GM19468 (cell line): ENCODE measurements at regions not wholly inside any gene's neighbourhood (a gene's known extent, or its start where the extent isn't known, plus 50 kb on each side); places are given as distances from the start of the nearest gene placed in this dataset.
"Not testable (repeated sequence)": the region's sequence is repeated elsewhere in the genome, so short reads cannot be mapped to it uniquely, and the experiment has no call there.

Experiments
- ATAC-seq: cut with Tn5 transposase; IDR thresholded peaks from one replicate; pipeline ENCODE4 v1.9.1; 2021; ENCODE audit warnings: mild to moderate bottlenecking, moderate library complexity, moderate number of reproducible peaks; ENCODE audit not compliant: unreplicated experiment; ENCODE audit errors: extremely low read depth

DNA sequence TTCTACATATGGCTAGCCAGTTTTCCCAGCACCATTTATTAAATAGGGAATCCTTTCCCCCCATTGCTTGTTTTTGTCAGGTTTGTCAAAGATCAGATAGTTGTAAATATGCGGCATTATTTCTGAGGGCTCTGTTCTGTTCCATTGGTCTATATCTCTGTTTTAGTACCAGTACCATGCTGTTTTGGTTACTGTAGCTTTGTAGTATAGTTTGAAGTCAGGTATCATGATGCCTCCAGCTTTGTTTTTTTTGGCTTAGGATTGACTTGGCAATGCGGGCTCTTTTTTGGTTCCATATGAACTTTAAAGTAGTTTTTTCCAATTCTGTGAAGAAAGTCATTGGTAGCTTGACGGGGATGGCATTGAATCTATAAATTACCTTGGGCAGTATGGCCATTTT lies 60.0 kb upstream of the GPC3 start:
- ATAC-seq = not testable (repeated sequence)

DNA sequence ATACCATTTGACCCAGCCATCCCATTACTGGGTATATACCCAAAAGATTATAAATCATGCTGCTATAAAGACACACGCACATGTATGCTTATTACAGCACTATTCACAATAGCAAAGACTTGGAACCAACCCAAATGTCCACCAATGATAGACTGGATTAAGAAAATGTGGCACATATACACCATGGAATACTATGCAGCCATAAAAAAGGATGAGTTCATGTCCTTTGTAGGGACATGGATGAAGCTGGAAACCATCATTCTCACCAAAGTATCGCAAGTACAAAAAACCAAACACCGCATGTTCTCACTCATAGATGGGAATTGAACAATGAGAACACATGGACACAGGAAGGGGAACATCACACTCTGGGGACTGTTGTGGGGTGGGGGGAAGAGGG lies 81.7 kb upstream of the GPC3 start:
- not testable (repeated sequence) for ATAC-seq

DNA sequence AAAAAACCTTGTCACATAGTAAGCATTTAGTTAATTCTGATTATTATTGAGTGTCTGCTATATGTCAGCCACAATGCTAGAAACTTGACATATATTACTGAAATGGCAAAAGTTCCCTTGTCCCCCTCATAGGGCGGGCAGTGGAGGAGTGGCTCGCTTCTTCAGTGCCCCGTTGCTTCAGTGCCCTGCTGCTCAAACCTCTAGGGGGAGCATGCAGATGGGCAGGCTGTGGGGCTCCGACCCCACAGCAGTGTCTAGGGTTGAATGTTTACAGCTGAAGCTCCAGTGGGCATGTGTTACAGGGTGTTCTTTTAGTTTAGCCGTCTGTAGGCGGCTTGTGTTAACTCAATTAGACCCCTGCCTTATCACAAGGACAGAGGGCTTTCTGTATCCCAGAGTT lies 86.5 kb upstream of the GPC3 start:
- ATAC-seq = not testable (repeated sequence)

DNA sequence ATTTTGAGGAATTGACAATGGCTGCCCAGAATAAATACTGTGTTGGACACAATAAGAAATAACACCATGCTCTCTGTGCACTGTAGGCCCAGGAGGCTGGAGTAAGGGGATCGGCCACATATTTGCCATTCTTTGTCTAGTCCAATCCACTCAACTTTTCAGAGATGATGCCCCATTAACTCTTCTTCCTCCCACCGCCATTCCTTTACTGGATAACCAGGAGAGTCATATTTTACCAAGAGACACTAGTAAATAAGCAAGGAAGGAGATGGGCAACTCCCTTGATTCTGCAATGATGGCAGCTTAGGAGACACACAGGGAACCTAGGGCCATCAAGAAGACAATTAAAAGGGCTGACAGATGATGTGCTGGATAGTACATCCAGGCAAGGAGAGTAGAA lies 87.9 kb upstream of the GPC3 start:
- ATAC-seq = no peak

DNA sequence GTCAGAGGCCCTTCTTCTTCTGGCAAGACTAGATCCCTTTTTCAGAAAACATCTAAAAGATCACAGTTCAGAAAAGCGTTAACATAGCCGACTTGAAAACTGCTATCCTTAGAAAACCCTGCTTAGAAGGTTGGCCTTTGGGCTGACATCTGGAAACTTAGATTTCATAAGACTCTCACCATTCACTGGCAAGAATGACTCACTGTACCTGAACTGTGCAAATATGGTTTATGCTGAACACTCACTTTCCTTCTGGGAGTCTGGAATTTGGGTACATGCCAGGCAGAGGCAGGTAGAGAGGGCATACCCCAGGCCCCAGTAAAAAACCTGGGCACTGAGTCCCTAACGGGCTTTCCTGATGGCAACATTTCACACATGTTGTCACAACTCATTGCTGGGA lies 88.8 kb upstream of the GPC3 start:
- ATAC-seq = no peak

DNA sequence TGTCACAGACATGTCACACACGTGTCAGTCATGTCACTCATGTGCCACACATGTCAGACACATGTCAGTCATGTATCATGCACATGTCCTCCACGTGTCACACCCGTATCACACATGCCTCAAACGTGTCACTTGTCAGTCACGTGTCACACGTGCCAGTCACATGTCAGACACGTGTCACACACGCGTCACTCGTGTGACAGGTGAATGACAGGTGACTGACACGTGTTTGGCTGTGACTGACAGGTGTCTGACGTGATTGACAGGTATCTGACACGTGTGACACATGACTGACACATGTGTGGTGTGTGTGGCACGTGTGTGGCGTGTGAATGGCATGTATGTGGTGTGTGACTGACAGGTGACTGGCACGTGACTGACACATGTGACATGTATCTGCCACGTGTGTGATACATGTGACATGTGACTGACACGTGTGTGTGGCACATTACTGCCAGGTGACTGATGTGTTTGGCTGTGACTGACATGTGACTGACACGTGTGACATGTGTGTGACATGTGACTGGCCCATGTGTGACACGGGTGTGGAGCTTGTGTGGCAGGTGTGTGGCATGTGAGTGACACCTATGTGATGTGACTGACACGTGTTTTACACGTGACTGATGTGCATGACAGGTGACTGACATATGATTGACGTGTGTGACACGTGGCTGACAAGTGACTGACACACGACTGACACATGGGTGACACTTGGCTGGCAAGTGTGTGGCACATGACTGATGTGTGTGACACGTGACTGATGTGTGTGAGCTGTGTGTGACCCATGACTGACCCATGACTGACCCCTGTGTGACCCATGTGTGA lies 90.7 kb upstream of the GPC3 start:
- ATAC-seq = no peak

DNA sequence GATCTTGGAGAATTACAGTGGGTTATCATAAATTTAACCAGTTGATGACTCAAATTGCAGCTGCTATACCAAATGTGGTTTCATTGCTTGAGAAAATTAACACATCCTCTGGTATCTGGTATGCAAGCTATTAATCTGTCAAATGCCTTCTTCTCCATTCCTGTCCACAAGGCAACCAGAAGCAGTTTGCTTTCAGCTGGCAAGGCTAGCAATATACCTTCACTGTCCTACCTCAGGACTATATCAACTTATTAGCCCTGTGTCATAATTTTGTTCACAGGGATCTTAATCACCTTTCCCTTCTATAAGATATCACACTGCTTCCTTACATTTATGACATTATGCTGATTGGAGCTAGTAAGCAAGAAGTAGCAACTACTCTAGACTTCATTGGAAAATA lies 110.0 kb upstream of the GPC3 start:
- ATAC-seq = no peak

DNA sequence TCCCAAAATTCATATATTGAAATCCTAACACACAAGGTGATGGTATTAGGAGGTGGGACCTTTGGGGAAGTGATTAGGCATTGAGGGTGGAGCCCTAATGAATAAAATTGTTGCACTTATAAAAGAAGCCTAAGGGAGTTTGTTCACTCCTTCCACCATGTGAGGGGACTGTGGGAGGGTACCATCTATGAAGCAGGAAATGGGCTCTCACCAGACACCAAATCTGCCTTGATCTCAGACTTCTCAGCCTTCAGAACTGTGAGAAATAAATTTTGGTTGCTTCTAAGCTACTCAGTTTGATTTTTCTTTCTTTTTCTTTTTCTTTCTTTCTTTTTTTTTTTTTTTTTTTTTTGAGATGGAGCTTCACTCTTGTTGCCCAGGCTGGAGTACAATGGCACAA lies 116.2 kb upstream of the GPC3 start:
- ATAC-seq = no peak

DNA sequence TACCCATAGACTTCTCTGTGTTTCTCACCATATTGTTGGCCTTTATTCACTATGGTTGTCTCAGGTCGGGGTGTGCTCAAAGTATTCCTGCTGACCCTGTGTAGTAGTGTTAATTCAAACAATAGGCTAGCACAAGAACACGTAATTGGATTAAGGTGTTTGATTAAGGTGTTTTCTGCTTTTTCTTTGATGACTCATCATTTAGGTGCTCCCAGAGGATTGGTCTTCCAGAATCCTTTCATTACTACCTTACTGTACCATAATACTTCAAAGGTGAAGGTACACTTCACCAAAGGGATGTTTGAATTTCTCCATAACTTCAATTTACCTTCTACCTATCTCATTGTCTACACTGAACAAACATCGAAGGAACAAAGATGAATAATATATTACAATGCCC lies 121.7 kb upstream of the CCDC160 start:
- no peak for ATAC-seq

DNA sequence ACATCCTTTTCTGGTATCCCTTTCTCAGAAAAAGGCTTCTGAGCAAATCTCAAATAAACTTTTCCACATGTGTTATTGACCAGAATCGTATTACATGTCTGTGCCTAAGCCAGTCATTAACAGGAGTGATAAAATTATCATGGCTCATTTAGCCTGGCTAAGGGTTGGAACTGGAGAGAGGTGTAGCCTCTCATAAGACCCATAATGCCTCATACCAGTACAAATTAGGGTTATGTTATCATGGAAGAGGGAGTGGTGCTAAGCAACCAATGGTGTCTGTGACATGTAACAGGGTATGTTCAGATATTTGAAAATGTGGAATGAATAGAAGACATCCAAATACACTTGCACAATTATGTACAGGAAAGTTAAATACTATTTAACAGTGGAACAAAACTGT lies 99.6 kb upstream of the CCDC160 start:
- no peak for ATAC-seq

DNA sequence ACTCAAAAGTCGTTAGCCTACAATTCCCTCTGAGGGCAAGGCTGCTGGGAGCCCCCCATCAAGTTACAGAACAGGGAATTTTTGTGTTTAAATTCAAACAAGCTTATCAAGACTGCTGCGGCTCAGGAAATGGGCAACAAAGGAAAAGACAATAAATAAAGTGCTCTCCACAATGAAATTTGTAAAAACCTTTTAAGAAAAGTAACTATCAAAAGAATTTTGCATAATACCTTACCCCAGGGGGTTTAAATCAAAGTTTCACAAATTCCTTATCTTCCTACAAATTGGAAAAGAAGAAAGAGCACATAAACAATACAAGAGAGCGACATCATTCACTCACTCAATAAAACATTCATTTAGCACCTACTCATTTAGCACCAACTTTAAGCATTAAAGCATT lies 97.9 kb upstream of the CCDC160 start:
- ATAC-seq = no peak

DNA sequence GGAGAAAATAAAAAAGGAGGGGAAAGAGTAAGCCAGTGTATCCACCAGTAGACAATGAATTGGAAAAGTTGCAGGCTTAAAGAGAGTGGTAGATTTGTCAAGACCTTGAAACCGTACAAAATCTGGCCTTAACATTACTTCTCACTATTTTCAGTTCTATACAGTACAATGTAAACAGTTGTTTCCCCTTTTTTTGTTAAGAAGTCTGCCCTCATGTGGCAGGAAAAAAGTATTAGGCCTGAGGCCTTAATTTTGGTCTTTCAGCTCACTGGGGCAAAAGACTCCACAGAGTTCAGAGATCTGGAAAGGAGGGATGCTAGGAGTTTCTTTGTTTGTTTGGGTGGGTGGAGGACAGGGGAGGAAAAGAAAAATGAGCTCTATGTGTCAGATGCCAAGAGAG lies 92.8 kb upstream of the CCDC160 start:
- peak; percentile 27 for ATAC-seq

DNA sequence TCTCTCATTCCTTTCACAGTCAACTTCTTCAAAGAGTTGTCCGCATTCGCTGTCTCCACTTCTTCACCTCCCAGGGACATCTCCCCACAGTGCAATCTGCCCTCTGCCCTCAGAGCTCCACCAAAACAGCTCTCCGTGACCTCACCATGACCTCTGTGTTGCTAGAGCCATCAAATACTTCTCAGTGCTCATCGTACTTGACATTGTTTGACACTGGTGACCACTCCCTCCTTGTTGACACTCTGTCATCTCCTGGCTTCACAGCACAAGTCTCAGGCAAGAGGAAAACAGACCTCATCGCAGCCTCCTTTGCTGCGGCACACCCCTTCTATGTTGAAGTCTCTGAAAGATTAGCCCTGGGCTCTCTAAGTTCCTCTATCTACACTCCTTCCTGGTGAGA lies 90.5 kb upstream of the CCDC160 start:
- no peak for ATAC-seq

DNA sequence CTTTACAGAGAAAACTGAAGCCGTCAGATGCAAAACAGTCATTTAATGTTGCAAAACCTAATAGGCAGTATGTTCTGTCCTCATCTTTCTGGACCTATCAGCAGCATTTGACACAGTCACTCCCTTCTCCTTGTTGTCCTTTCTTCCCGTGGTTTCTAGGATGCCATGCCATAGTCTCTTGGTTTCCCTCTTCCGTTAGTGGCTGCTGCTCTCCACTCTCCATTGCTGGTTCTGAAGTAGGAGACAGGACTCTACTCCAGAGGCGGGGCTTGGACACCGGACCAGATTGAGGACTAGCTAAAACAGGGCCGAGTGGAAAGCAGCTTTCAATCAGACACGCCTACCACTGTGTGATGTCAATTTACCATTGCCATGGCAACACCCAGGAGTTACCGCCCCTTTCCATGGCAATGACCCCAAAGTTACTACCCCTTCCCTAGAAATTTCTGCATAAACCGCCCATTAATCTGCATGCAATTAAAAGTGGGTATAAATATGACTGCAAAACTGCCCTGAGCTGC lies 88.8 kb upstream of the CCDC160 start:
- no peak for ATAC-seq

DNA sequence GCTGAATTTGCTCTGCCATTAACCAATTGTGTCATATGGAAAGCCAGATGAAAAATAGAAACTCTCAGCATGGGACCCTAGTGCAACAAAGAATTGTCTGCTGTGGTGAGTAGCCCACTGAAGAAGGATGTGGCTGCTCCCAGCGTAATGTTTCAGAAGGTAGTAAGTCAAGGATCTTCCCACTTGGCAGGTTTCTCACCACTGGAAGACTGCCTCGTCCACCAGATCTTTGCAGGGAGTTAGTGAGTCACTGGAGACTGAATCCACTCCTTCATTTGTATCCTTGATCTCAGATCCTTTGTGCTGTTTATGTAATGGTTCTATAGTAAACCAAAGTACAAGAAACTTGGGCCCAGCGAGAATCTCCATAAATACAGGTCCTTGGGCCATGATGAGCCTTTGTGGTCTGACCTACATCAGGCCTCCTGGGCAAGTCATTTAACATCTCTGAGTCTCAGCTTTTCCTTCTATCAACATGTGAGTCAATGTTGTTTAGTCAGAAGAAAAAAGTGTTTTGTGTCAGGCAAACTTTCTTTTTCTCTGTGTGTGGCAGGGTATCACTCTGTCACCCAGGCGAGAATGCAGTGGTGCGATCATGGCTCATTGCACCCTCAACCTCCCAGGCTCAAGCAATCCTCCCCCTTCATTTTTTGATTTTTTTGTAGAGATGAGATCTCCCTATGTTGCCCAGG lies 78.0 kb upstream of the CCDC160 start:
- ATAC-seq = no peak

DNA sequence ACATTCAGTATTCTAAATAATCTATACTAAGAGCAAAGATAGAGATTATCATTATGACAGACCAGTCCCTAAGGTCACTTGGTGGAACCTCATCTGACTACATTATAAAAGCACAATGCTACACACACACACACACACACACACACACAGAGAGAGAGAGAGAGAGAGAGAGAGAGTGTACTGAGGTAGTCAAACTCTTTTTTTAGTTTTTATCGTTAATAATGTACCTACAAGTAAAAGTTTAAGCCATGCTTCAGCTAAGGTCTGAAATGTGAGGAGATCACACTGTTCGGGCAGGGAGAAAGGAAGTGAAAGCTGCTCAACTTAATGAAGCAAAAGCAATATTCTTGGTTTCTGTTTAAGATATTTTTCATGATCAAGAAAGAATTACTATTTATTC lies 75.8 kb upstream of the CCDC160 start:
- peak; percentile 76 for ATAC-seq

DNA sequence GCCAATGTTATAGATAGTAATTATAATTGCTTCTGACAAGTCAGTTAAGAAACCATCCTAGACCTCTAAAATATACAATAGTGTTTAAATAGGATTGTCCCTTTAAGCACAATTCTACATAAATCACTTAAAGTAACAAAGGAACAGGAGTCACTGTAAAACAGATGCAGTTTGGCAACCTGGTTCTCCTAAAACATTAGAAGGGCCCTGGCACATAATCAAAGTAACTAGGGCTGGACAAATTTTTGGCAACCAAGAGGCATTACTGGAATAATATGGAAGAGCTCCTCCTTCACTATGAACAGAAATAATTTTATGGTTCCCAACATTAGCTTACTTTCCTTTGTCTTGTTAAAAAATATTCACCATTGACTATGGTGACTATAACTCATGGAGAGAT lies 75.0 kb upstream of the CCDC160 start:
- no peak for ATAC-seq

DNA sequence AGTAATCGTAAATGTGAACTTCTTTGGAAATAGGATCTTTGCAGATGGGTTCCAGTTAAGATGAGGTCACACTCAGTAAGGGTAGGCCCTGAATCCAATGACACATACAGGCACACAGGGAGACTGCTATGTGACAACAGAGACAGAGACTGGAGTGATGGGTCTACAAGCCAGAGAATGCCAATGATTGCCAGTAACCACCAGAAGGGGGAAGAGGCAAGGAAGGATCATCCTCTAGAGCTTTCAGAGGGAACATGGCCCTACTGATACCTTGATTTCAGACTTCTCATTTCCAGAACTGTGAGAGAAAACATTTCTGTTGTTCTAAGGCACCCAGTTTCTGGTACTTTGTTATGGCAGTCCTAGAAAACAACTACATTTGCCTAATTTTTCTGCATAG lies 73.1 kb upstream of the CCDC160 start:
- no peak for ATAC-seq

DNA sequence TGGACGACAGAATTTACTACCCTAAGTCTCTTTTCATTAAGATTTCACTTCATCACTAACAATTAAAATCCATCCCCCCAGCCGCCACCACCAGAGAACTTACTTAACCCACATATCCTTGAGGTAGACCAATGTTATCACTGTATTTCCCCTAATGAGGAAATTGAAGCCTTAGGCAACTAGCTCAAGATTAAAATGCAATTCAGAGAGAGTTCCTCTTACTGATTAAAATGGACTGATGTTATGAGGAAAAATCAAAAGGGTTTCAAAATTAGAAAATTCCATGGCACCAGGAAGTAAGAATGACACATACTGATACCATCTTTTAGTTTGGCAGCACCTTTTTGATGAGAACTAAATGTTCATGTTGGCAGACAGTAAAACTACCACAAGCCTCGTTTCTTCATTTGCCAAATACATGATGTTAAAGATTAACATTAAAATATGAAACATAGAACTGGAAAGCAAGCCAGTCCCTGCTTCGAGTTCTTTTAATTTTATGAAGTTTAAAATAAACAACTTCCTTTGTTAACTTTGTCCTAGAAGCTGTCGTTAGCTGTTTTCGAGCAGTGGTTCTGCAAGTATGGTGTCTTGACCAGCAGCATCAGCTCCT lies 69.3 kb upstream of the CCDC160 start:
- ATAC-seq = no peak

DNA sequence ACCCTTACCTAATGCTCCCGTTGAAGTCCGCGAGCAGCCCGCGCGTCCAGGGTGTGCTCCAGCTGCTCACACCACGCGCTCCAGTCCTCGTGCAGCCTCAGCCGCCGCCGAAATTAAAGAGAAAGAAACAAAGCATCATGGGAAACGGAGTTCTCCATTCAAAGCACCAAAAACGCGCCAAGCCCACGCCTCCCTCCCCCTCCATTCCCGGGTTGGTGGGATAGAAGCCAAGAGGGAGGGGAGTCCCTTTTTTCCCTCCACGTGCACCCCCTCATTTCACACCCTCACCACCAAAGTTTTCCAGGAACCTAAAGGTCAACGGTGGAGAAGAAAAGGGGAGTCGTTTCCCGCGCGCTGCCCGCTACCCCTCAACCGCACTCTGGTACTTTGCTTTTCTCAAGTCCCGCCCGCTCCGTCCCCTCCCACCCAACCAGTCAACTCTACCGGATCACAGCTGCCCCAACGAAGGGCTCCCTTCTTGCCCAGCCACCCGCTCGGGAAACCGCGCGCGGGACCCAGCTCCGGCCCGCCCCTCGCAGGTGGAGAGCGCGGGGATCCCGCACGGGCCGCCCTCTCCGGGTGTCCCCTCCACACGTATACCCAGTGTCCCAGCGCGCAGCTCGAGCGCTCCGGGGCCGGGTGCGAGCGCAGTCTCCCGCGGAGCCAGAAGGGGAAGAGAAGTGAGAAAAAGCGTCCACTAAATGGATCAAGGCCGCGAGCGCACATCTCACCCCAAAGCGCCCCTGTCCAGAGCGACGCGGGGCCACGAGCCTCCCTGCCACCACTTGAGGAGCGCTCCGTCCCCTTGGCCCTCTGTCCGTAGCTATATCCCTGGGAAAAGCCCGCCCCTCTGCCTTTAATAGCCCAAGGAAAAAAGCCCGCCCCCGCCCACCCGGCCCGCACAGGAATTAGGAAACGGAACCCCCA lies 65.1 kb upstream of the CCDC160 start:
- ATAC-seq = peak; percentile 24
